ENCODE measurements at regions not wholly inside any gene's neighbourhood (a gene's known extent, or its start where the extent isn't known, plus 50 kb on each side); places are given as distances from the start of the nearest gene placed in this dataset.

- H3K4me3 ChIP-seq (ENCODE audit: low read depth, low read length): no peak overlapping the region
- H3K27ac ChIP-seq: no peak overlapping the region
- H3K27me3 ChIP-seq (ENCODE audit: insufficient read depth, low read depth, severe bottlenecking): no peaks in the 10 kb centered on the region
- H3K36me3 ChIP-seq: no peaks in the 10 kb centered on the region
- no peak for DNase-seq
- TF ChIP-seq, protein P1, sequence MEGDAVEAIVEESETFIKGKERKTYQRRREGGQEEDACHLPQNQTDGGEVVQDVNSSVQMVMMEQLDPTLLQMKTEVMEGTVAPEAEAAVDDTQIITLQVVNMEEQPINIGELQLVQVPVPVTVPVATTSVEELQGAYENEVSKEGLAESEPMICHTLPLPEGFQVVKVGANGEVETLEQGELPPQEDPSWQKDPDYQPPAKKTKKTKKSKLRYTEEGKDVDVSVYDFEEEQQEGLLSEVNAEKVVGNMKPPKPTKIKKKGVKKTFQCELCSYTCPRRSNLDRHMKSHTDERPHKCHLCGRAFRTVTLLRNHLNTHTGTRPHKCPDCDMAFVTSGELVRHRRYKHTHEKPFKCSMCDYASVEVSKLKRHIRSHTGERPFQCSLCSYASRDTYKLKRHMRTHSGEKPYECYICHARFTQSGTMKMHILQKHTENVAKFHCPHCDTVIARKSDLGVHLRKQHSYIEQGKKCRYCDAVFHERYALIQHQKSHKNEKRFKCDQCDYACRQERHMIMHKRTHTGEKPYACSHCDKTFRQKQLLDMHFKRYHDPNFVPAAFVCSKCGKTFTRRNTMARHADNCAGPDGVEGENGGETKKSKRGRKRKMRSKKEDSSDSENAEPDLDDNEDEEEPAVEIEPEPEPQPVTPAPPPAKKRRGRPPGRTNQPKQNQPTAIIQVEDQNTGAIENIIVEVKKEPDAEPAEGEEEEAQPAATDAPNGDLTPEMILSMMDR (IDR thresholded peaks at IDR 0.05; ENCODE audit: low read depth, low read length): no peak
- H3K9me3 ChIP-seq (ENCODE audit: severe bottlenecking): no peaks in the 10 kb centered on the region
These were observed 126.5 kb upstream of the CNTN6 start for GRCh38 chr3:966341-966740.

DNA sequence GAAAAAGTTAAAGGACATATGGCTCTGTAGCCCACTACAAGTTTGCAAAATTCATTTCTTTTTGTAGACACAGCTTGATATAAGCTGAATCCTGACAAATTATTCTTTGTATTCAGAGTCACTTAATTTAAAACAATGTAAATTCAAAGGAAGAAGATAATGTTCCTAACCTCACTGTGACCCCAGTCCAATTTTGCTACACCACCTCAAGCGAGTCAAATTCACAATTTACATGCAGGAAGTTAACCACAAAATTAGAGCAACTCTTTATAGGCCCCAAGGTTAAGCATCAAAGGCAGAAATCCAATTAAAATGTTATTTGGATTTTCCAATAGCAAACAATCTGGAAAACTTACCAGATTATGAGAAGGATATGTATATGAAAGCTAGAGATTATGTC is 119.5 kb upstream of the CNTN6 start:
- Histone ChIP-seq H3K27ac (no peak overlapping the region), H3K27me3 (ENCODE audit: insufficient read depth, low read depth, severe bottlenecking) (no peaks in the 10 kb centered on the region), H3K9me3 (ENCODE audit: severe bottlenecking) (peaks cover 8% of the 10 kb centered on the region), H3K36me3 (no peaks in the 10 kb centered on the region), H3K4me3 (ENCODE audit: low read depth, low read length) (no peak overlapping the region)
- no peak for DNase-seq
- TF ChIP-seq, protein P1 (IDR thresholded peaks at IDR 0.05; ENCODE audit: low read depth, low read length): no peak

DNA sequence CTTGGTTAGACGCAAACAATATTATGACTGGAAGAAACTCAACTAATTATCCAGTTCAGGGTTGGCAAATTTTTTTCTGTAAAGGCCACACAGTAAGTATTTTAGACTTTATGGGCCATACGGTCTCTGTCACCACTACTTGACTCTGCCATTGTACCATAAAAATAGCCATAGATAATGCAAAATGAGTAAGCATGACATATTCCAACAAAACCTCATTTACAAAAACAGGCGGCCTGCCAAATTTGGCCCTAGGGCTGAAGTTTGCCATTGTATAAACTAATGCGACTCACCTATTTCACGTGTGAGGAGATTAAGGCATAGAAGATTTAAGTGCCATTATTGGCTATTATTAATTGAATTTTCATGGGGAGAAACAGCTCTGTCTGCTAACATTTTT is 116.8 kb upstream of the CNTN6 start:
- no peaks in the 10 kb centered on the region for H3K36me3 ChIP-seq
- no peak overlapping the region for H3K27ac ChIP-seq
- TF ChIP-seq, protein P1 (IDR thresholded peaks at IDR 0.05; ENCODE audit: low read depth, low read length): no peak
- DNase-seq: no peak
- no peaks in the 10 kb centered on the region for H3K27me3 ChIP-seq (ENCODE audit: insufficient read depth, low read depth, severe bottlenecking)
- peaks cover 8% of the 10 kb centered on the region for H3K9me3 ChIP-seq (ENCODE audit: severe bottlenecking)
- H3K4me3 ChIP-seq (ENCODE audit: low read depth, low read length): no peak overlapping the region

- Histone ChIP-seq H3K36me3 (no peaks in the 10 kb centered on the region), H3K27me3 (ENCODE audit: insufficient read depth, low read depth, severe bottlenecking) (no peaks in the 10 kb centered on the region), H3K9me3 (ENCODE audit: severe bottlenecking) (no peaks in the 10 kb centered on the region), H3K4me3 (ENCODE audit: low read depth, low read length) (no peak overlapping the region), H3K27ac (no peak overlapping the region)
- DNase-seq: no peak
- TF ChIP-seq, protein P1 (IDR thresholded peaks at IDR 0.05; ENCODE audit: low read depth, low read length): no peak
These were observed 111.7 kb upstream of the CNTN6 start for GRCh38 chr3:981156-981555.

- no peak overlapping the region for H3K27ac ChIP-seq
- H3K4me3 ChIP-seq (ENCODE audit: low read depth, low read length): no peak overlapping the region
- no peaks in the 10 kb centered on the region for H3K9me3 ChIP-seq (ENCODE audit: severe bottlenecking)
- TF ChIP-seq, protein P1 (IDR thresholded peaks at IDR 0.05; ENCODE audit: low read depth, low read length): no peak
- H3K36me3 ChIP-seq: no peaks in the 10 kb centered on the region
- no peak for DNase-seq
- no peaks in the 10 kb centered on the region for H3K27me3 ChIP-seq (ENCODE audit: insufficient read depth, low read depth, severe bottlenecking)
These were observed 104.0 kb upstream of the CNTN6 start for GRCh38 chr3:988785-989184.

GRCh38 chr3:992871-993270 is 100.0 kb upstream of the CNTN6 start:
- Histone ChIP-seq H3K9me3 (ENCODE audit: severe bottlenecking) (no peaks in the 10 kb centered on the region), H3K27ac (no peak overlapping the region), H3K4me3 (ENCODE audit: low read depth, low read length) (no peak overlapping the region), H3K36me3 (no peaks in the 10 kb centered on the region), H3K27me3 (ENCODE audit: insufficient read depth, low read depth, severe bottlenecking) (no peaks in the 10 kb centered on the region)
- TF ChIP-seq, protein P1 (IDR thresholded peaks at IDR 0.05; ENCODE audit: low read depth, low read length): no peak
- no peak for DNase-seq
